ENCODE measurements at regions not wholly inside any gene's neighbourhood (a gene's known extent, or its start where the extent isn't known, plus 50 kb on each side); places are given as distances from the start of the nearest gene placed in this dataset.

- dilution Hi-C loops (cut with HindIII; ENCODE audit: low sequenced_read_pairs, unreplicated experiment) = no loop called here
- Histone ChIP-seq H4K20me1 (ENCODE audit: insufficient read depth, low read length) (no peaks in the 10 kb centered on the region), H3K4me3 (ENCODE audit: insufficient read depth, low read depth, low read length) (no peak overlapping the region), H4K8ac (ENCODE audit: low read depth in 2 of 2, low read length in 2 of 2) (no peak overlapping the region), H2BK20ac (ENCODE audit: low read depth, low read length) (no peak overlapping the region), H2BK15ac (ENCODE audit: low read depth, low read length) (no peak overlapping the region), H2BK5ac (ENCODE audit: low read depth, low read length, poor library complexity, severe bottlenecking) (no peak overlapping the region), H2AFZ (replicated peaks; ENCODE audit: low read length, poor library complexity) (no peak overlapping the region), H3K36me3 (ENCODE audit: control insufficient read depth, insufficient read depth, low read length) (no peaks in the 10 kb centered on the region), H3K14ac (replicated peaks; ENCODE audit: low read depth, low read length) (no peak overlapping the region), H3K27ac (ENCODE audit: insufficient read depth, low read length) (no peak overlapping the region), H3K4me2 (ENCODE audit: low read depth, low read length) (no peak overlapping the region), H3K4me1 (ENCODE audit: control insufficient read depth, insufficient read depth, low read length) (no peaks in the 10 kb centered on the region), H3K27me3 (ENCODE audit: control insufficient read depth, insufficient read depth, low read length) (no peaks in the 10 kb centered on the region), H3K4ac (ENCODE audit: low read depth, low read length) (no peak overlapping the region), H2BK120ac (ENCODE audit: low read depth, low read length) (no peak overlapping the region), H3K79me1 (ENCODE audit: low read depth in 1 of 2, low read length in 2 of 2) (no peaks in the 10 kb centered on the region), H3K9ac (ENCODE audit: low read depth, low read length) (no peak overlapping the region), H4K5ac (ENCODE audit: low read depth, low read length) (no peak overlapping the region), H3K9me3 (ENCODE audit: control insufficient read depth, insufficient read depth, low read length) (no peaks in the 10 kb centered on the region), H4K91ac (ENCODE audit: insufficient read depth, low read depth, low read length) (no peak overlapping the region), H2AK9ac (replicated peaks; ENCODE audit: low read depth, low read length, poor library complexity) (no peak overlapping the region), H3K56ac (ENCODE audit: extremely low read depth, insufficient read depth, low read length) (no peak overlapping the region), H3K18ac (ENCODE audit: low read depth, low read length) (no peak overlapping the region), H2AK5ac (ENCODE audit: low read depth, low read length) (no peak overlapping the region), H3K23ac (ENCODE audit: low read depth, low read length) (no peak overlapping the region), H3K9me1 (ENCODE audit: insufficient read depth, low read length) (no peaks in the 10 kb centered on the region)
- no CpG with 5 or more reads among the region's 3 CpGs for WGBS, 2 experiments (ENCODE audit: extremely low coverage in 2 of 2, insufficient read length in 1 of 2)
- ATAC-seq (ENCODE audit: low read depth) (no peak), DNase-seq (no peak)
- no TSS peak for BruUV-seq (replicated peaks)
- no peak for TF ChIP-seq FOS (IDR thresholded peaks at IDR 0.05; ENCODE audit: low read depth, low read length)
- TF ChIP-seq CTCF (conservative IDR thresholded peaks at IDR 0.05; ENCODE audit: low read depth, low read length) = no peak
- TF ChIP-seq RCOR1 (IDR thresholded peaks at IDR 0.05; ENCODE audit: insufficient replicate concordance, low read length) = no peak
- TF ChIP-seq POLR2A (IDR thresholded peaks at IDR 0.05; ENCODE audit: low read depth, low read length) = no peak
- no peak for TF ChIP-seq MAFK (IDR thresholded peaks at IDR 0.05; ENCODE audit: low read depth, low read length)
- no peak for TF ChIP-seq CEBPB (IDR thresholded peaks at IDR 0.05; ENCODE audit: low read depth, low read length)
- TF ChIP-seq SMC3 (IDR thresholded peaks at IDR 0.05; ENCODE audit: low read depth, low read length) = no peak
- no peak for TF ChIP-seq NFE2L2 (IDR thresholded peaks at IDR 0.05; ENCODE audit: low read depth, low read length)
- no peak for TF ChIP-seq RFX5 (IDR thresholded peaks at IDR 0.05; ENCODE audit: low read depth, low read length)
- TF ChIP-seq RAD21 (IDR thresholded peaks at IDR 0.05; ENCODE audit: low read length) = no peak
- no peak for TF ChIP-seq BHLHE40 (IDR thresholded peaks at IDR 0.05; ENCODE audit: low read depth, low read length)
- no peak for TF ChIP-seq ELK1 (IDR thresholded peaks at IDR 0.05; ENCODE audit: borderline replicate concordance, low read depth, low read length)
- TF ChIP-seq MXI1 (IDR thresholded peaks at IDR 0.05; ENCODE audit: borderline replicate concordance, low read depth, low read length) = no peak
- TF ChIP-seq USF2 (IDR thresholded peaks at IDR 0.05; ENCODE audit: low read depth, low read length) = no peak
- TF ChIP-seq MAZ (IDR thresholded peaks at IDR 0.05; ENCODE audit: borderline replicate concordance, low read depth, low read length) = no peak
- TF ChIP-seq CHD1 (IDR thresholded peaks at IDR 0.05; ENCODE audit: low read depth, low read length) = no peak
- CTCF ChIA-PET = no interaction called here
- intact Hi-C loops (cut with micrococcal nuclease) = no loop called here
- POLR2A ChIA-PET (ENCODE audit: unreplicated experiment) = no interaction called here
- in situ Hi-C loops (cut with MboI; ENCODE audit: low sequenced_read_pairs) = no loop called here
Observed at GRCh38 chr13:90020536-90021070, 1326.9 kb upstream of the MIR17HG start.

All from IMR-90 (cell line).